Ishikawa (cell line): ENCODE measurements at regions not wholly inside any gene's neighbourhood (a gene's known extent, or its start where the extent isn't known, plus 50 kb on each side); places are given as distances from the start of the nearest gene placed in this dataset.

Experiments
- CEBPB ChIP-seq: IDR thresholded peaks from 2 replicates; pipeline ENCODE4 v1.6.1; 2012
- EP300 ChIP-seq: IDR thresholded peaks from 2 replicates; pipeline ENCODE4 v1.6.1; 2012; ENCODE audit warnings: borderline replicate concordance
- RAD21 ChIP-seq: IDR thresholded peaks from 2 replicates; pipeline ENCODE4 v1.6.1; 2012; ENCODE audit warnings: low read depth
- TAF1 ChIP-seq: IDR thresholded peaks from 2 replicates; pipeline ENCODE4 v1.6.1; 2012; ENCODE audit warnings: low read depth, mild to moderate bottlenecking
- TF ChIP-seq, protein P1 (sequence below): IDR thresholded peaks from 2 replicates; pipeline ENCODE4 v1.6.1; 2012

DNA sequence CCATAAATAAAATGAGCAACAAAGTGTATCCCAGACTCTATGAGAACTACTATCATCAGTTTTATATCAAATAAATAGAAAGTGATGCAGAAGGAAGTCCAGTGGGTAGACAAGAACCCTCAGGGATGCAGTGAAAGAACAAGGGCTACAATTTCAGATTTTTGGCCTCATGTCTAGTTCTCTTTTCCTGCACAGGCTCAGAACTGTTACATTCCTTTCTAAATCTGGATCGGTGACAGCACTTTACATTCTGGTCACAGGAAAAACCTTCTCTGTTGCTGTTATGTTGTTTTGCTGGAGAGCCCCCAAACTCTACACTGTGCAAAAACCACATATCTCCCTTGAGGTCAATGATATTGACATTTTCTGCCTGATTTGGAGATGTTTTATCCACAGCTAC is 108.8 kb upstream of the ANO5 start:
- TF ChIP-seq, protein P1, sequence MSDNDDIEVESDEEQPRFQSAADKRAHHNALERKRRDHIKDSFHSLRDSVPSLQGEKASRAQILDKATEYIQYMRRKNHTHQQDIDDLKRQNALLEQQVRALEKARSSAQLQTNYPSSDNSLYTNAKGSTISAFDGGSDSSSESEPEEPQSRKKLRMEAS, result no peak
- no peak for TF ChIP-seq RAD21
- no peak for TF ChIP-seq TAF1
- TF ChIP-seq EP300, result no peak
- no peak for TF ChIP-seq CEBPB
